HEK293 (cell line): ENCODE measurements at regions not wholly inside any gene's neighbourhood (a gene's known extent, or its start where the extent isn't known, plus 50 kb on each side); places are given as distances from the start of the nearest gene placed in this dataset.

Source experiments
- BCL11A ChIP-seq: fragments of 450-650 bp; formaldehyde crosslinking; IDR thresholded peaks from 2 replicates; pipeline ENCODE4 v1.5.1; 2016; ENCODE audit warnings: low read depth, missing biosample characterization, missing genetic modification characterization
- CTCF ChIP-seq: fragments of 450-650 bp; formaldehyde crosslinking; IDR thresholded peaks from 2 replicates; pipeline ENCODE4 v1.5.1; 2016; ENCODE audit warnings: missing biosample characterization, missing genetic modification characterization
- GLI2 ChIP-seq: fragments of 450-650 bp; formaldehyde crosslinking; IDR thresholded peaks from 2 replicates; pipeline ENCODE4; 2017; ENCODE audit warnings: missing biosample characterization, missing genetic modification characterization, low read depth, borderline replicate concordance
- MYNN ChIP-seq: fragments of 450-650 bp; formaldehyde crosslinking; IDR thresholded peaks from 2 replicates; pipeline ENCODE4 v1.5.1; 2016; ENCODE audit warnings: missing biosample characterization, missing genetic modification characterization, borderline replicate concordance
- REST ChIP-seq: fragments of 450-650 bp; formaldehyde crosslinking; IDR thresholded peaks from 2 replicates; pipeline ENCODE4 v1.5.1; 2016; ENCODE audit warnings: missing biosample characterization, missing genetic modification characterization
- SP3 ChIP-seq: fragments of 450-650 bp; formaldehyde crosslinking; IDR thresholded peaks from 2 replicates; pipeline ENCODE4 v1.5.1; 2016; ENCODE audit warnings: missing biosample characterization, missing genetic modification characterization
- ZBTB49 ChIP-seq: fragments of 450-650 bp; formaldehyde crosslinking; IDR thresholded peaks from 2 replicates; pipeline ENCODE4 v1.5.1; 2016; ENCODE audit warnings: missing biosample characterization, missing genetic modification characterization, low read depth
- ZNF214 ChIP-seq: fragments of 450-650 bp; formaldehyde crosslinking; IDR thresholded peaks from 2 replicates; pipeline ENCODE4 v1.5.1; 2017; ENCODE audit warnings: missing biosample characterization, mild to moderate bottlenecking, missing genetic modification characterization, borderline replicate concordance
- ZNF292 ChIP-seq: fragments of 450-650 bp; formaldehyde crosslinking; IDR thresholded peaks from 2 replicates; pipeline ENCODE4 v1.5.1; 2016; ENCODE audit warnings: low read depth, missing biosample characterization, missing genetic modification characterization, borderline replicate concordance
- ZNF645 ChIP-seq: fragments of 450-650 bp; formaldehyde crosslinking; IDR thresholded peaks from 2 replicates; pipeline ENCODE4; 2016; ENCODE audit warnings: missing biosample characterization, missing genetic modification characterization
- ZNF704 ChIP-seq: fragments of 450-650 bp; formaldehyde crosslinking; IDR thresholded peaks from 2 replicates; pipeline ENCODE4 v1.5.1; 2016; ENCODE audit warnings: missing biosample characterization, missing genetic modification characterization
- ZSCAN18 ChIP-seq: fragments of 450-650 bp; formaldehyde crosslinking; IDR thresholded peaks from 2 replicates; pipeline ENCODE4 v1.5.1; 2016; ENCODE audit warnings: missing biosample characterization, missing genetic modification characterization

- no peak for TF ChIP-seq CTCF
- no peak for TF ChIP-seq ZNF292 (tag by site-specific recombination)
- TF ChIP-seq REST = no peak
- no peak for TF ChIP-seq ZSCAN18 (tag by site-specific recombination)
- no peak for TF ChIP-seq MYNN
- TF ChIP-seq ZNF704 (tag by site-specific recombination) = no peak
- no peak for TF ChIP-seq ZNF645 (tag by site-specific recombination)
- no peak for TF ChIP-seq SP3 (tag by site-specific recombination)
- TF ChIP-seq ZBTB49 (tag by site-specific recombination) = no peak
- no peak for TF ChIP-seq ZNF214 (tag by site-specific recombination)
- no peak for TF ChIP-seq BCL11A (tag by site-specific recombination)
- TF ChIP-seq GLI2 (tag by site-specific recombination) = no peak
Observed at GRCh38 chr4:93894995-93895394, 66.4 kb downstream of the ATOH1 start.
